Breast epithelium (tissue), 4 donors: ENCODE measurements at regions not wholly inside any gene's neighbourhood (a gene's known extent, or its start where the extent isn't known, plus 50 kb on each side); places are given as distances from the start of the nearest gene placed in this dataset.
A peak's percentile ranks its signal among the peaks of the same experiment; 100 is the strongest.

ENCODE experiments used
- DNase-seq, 2 donors: peaks; one replicate each; pipeline ENCODE4 v3.0.0-alpha.2; 2019; ENCODE audit warnings: low spot score in 2 of 2
- H3K27ac ChIP-seq, 2 donors: fragments of 200-600 bp; sonication (generic) in 1 of 2; one replicate each; pipeline ENCODE4 v1.5.1; 2016 to 2019; ENCODE audit warnings: mild to moderate bottlenecking in 1 of 2
- H3K27me3 ChIP-seq, 2 donors: fragments of 200-600 bp; sonication (generic) in 1 of 2; one replicate each; pipeline versions ENCODE4 v1.5.1 to v1.6.0; 2017 to 2019; ENCODE audit warnings: control low read depth in 1 of 2, mild to moderate bottlenecking in 1 of 2
- H3K36me3 ChIP-seq: fragments of 200-600 bp; one replicate; pipeline ENCODE4 v1.5.1; 2019
- H3K4me1 ChIP-seq, 2 donors: fragments of 200-600 bp; sonication (generic); one replicate each; pipeline ENCODE4 v1.5.1; 2016 to 2019; ENCODE audit warnings: control low read depth in 1 of 2
- H3K4me3 ChIP-seq, 3 donors: fragments of 200-600 bp; sonication (generic); 1 replicate in 2 of 3; 2 replicates in 1 of 3; pipeline ENCODE4 v1.5.1; 2016 to 2019; ENCODE audit warnings: mild to moderate bottlenecking in 3 of 3, moderate library complexity in 2 of 3
- H3K9me3 ChIP-seq, 2 donors: fragments of 200-600 bp; sonication (generic) in 1 of 2; one replicate each; pipeline ENCODE4 v1.5.1; 2016 to 2019; ENCODE audit warnings: control low read depth in 1 of 2
- CTCF ChIP-seq, 3 donors: fragments of 450-650 bp; IDR thresholded peaks; one replicate each; pipeline ENCODE4 v1.5.1; 2016 to 2017; ENCODE audit warnings: antibody characterized with exemption in 3 of 3, mild to moderate bottlenecking in 3 of 3, moderate library complexity in 3 of 3
- POLR2A ChIP-seq: fragments of 450-650 bp; IDR thresholded peaks from one replicate; pipeline ENCODE4 v1.6.1; 2016; ENCODE audit warnings: antibody characterized with exemption, mild to moderate bottlenecking, moderate library complexity
- POLR2AphosphoS5 ChIP-seq, 3 donors: sonication (generic); formaldehyde crosslinking; IDR thresholded peaks; one replicate each; pipeline ENCODE4 v1.6.1; 2017; ENCODE audit warnings: antibody characterized with exemption in 3 of 3
- intact Hi-C: fragments of 100-400 bp; cut with DNase I; formaldehyde crosslinking; loops from one replicate; pipeline ENCODE4 v1.15.1; 2023; ENCODE audit warnings: low total_unique reads

GRCh38 chr20:10994991-10995700, 321.3 kb upstream of the JAG1 start:
- no peak for DNase-seq
- Histone ChIP-seq H3K27ac (no peak overlapping the region), H3K27me3 (no peaks in the 10 kb centered on the region), H3K4me1 (no peaks in the 10 kb centered on the region), H3K36me3 (no peaks in the 10 kb centered on the region), H3K9me3 (no peaks in the 10 kb centered on the region), H3K4me3 (no peak overlapping the region)
- intact Hi-C loops = no loop called here
- TF ChIP-seq CTCF (IDR thresholded peaks at IDR 0.05) (no peak), POLR2A (no peak), POLR2AphosphoS5 (IDR thresholded peaks at IDR 0.05) (no peak)

GRCh38 chr20:10998476-10998875, 324.7 kb upstream of the JAG1 start:
- no peaks in the 10 kb centered on the region for H3K36me3 ChIP-seq
- H3K9me3 ChIP-seq = no peaks in the 10 kb centered on the region
- no peaks in the 10 kb centered on the region for H3K27me3 ChIP-seq
- no peak overlapping the region for H3K4me3 ChIP-seq
- no peak for DNase-seq
- no peaks in the 10 kb centered on the region for H3K4me1 ChIP-seq
- no peak overlapping the region for H3K27ac ChIP-seq
- intact Hi-C loops = no loop called here
- TF ChIP-seq POLR2AphosphoS5 (IDR thresholded peaks at IDR 0.05) = no peak
- TF ChIP-seq CTCF (IDR thresholded peaks at IDR 0.05) = no peak
- no peak for TF ChIP-seq POLR2A

GRCh38 chr20:11000416-11000815, 326.6 kb upstream of the JAG1 start:
- intact Hi-C loops = no loop called here
- DNase-seq = no peak

GRCh38 chr20:11001302-11001701, 327.5 kb upstream of the JAG1 start:
- TF ChIP-seq CTCF (IDR thresholded peaks at IDR 0.05) (no peak), POLR2A (no peak), POLR2AphosphoS5 (IDR thresholded peaks at IDR 0.05) (no peak)
- no peak for DNase-seq
- H3K9me3 ChIP-seq = no peaks in the 10 kb centered on the region
- intact Hi-C loops = no loop called here
- no peaks in the 10 kb centered on the region for H3K36me3 ChIP-seq
- no peaks in the 10 kb centered on the region for H3K4me1 ChIP-seq
- H3K4me3 ChIP-seq = no peak overlapping the region
- no peaks in the 10 kb centered on the region for H3K27me3 ChIP-seq
- peak overlapping the region; percentile 39 to 40 for H3K27ac ChIP-seq

More at GRCh38 chr20:11000416-11000815, 326.6 kb upstream of the JAG1 start:
- Histone ChIP-seq H3K9me3 (no peaks in the 10 kb centered on the region), H3K27ac (peak overlapping the region in 1 of 2 donors; percentile 39), H3K36me3 (no peaks in the 10 kb centered on the region), H3K4me1 (no peaks in the 10 kb centered on the region), H3K27me3 (no peaks in the 10 kb centered on the region), H3K4me3 (no peak overlapping the region)
- TF ChIP-seq CTCF (IDR thresholded peaks at IDR 0.05) (no peak), POLR2AphosphoS5 (IDR thresholded peaks at IDR 0.05) (no peak), POLR2A (no peak)

- Histone ChIP-seq H3K27ac (peak overlapping the region; percentile 39 to 40), H3K36me3 (no peaks in the 10 kb centered on the region), H3K9me3 (no peaks in the 10 kb centered on the region), H3K4me1 (no peaks in the 10 kb centered on the region), H3K4me3 (no peak overlapping the region), H3K27me3 (no peaks in the 10 kb centered on the region)
- TF ChIP-seq POLR2A = no peak
- peak in 1 of 3 donors; percentile 41 for TF ChIP-seq POLR2AphosphoS5 (IDR thresholded peaks at IDR 0.05)
- peak; percentile 48 to 62 for DNase-seq
- intact Hi-C loops = no loop called here
Measured at GRCh38 chr20:11001764-11002540, 328.2 kb upstream of the JAG1 start.
